Effector memory CD8-positive, alpha-beta T cell (primary cell): ENCODE measurements at regions not wholly inside any gene's neighbourhood (a gene's known extent, or its start where the extent isn't known, plus 50 kb on each side); places are given as distances from the start of the nearest gene placed in this dataset.

Experiments used
- ATAC-seq: fragments of 150-1000 bp; cut with Tn5 transposase; replicated peaks from 2 replicates; pipeline ENCODE4 v1.10.0; 2021; ENCODE audit warnings: mild to moderate bottlenecking, moderate library complexity
- DNase-seq, 3 experiments: peaks; one replicate each; pipeline ENCODE4 v3.0.0; 2021
- H3K27ac Mint-ChIP-seq, 2 donors: one replicate each; pipeline ENCODE4 v1.8.0; 2022; ENCODE audit warnings: mild to moderate bottlenecking in 2 of 2, mixed read lengths in 2 of 2, moderate library complexity in 2 of 2
- H3K27me3 Mint-ChIP-seq, 2 donors: one replicate each; pipeline ENCODE4 v1.8.0; 2022; ENCODE audit warnings: mixed read lengths in 2 of 2
- H3K36me3 Mint-ChIP-seq: one replicate; pipeline ENCODE4 v1.8.0; 2022; ENCODE audit warnings: mild to moderate bottlenecking, moderate library complexity, mixed read lengths; ENCODE audit not compliant: insufficient read depth
- H3K4me1 Mint-ChIP-seq, 2 donors: one replicate each; pipeline ENCODE4 v1.8.0; 2022; ENCODE audit warnings: low read depth in 2 of 2, mixed read lengths in 2 of 2
- H3K4me3 Mint-ChIP-seq, 2 donors: one replicate each; pipeline ENCODE4 v1.8.0; 2022; ENCODE audit warnings: mild to moderate bottlenecking in 2 of 2, mixed read lengths in 2 of 2, moderate library complexity in 2 of 2
- H3K9me3 Mint-ChIP-seq, 2 donors: one replicate each; pipeline ENCODE4 v1.8.0; 2022; ENCODE audit warnings: mixed read lengths in 2 of 2

DNA sequence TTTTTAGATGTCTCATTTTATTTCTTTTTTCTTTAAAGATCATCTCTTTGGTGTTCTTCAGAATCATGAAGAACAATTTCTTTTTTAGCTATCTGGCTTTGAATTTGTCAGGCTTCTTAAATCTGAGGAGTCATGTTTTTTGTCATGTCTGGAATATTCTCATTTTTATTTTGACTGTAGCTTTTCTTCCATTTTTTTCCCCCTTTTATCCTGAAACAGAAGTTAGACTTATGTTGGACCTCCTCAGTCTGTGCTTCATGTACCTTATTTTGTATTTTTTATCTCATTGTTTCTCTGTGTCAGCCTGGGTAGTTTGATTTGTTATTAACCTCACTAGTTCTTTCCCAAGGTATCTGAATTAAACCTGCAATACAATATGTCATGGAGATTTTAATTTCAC, 319.2 kb upstream of the ADGRL4 start:
- Mint-ChIP-seq H3K27ac (no peak overlapping the region), H3K36me3 (no peaks in the 10 kb centered on the region), H3K4me1 (no peaks in the 10 kb centered on the region), H3K9me3 (peaks cover 3 to 5% of the 10 kb centered on the region in 2 donors), H3K4me3 (no peak overlapping the region), H3K27me3 (no peaks in the 10 kb centered on the region)
- DNase-seq (no peak), ATAC-seq (no peak)

DNA sequence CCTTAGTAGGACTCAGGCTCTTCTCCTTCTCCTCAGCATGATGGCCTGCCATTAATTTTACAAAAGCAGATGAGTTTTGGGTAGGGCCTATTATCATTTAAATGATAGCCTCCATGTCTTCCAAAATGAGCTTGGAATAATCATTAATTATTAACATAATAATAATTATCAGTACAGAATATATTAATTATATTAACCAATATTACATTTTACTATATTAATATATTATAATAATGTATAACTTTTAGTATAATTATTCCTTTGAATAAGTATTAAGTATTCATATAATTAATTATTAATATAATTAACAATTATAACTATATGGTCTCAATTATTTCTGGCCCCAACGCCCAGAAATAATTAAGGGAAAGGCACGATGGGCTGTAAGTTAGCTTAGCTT, 318.6 kb upstream of the ADGRL4 start:
- peaks cover 3 to 5% of the 10 kb centered on the region in 2 donors for H3K9me3 Mint-ChIP-seq
- H3K27ac Mint-ChIP-seq: no peak overlapping the region
- H3K27me3 Mint-ChIP-seq: no peaks in the 10 kb centered on the region
- no peaks in the 10 kb centered on the region for H3K4me1 Mint-ChIP-seq
- DNase-seq (no peak), ATAC-seq (no peak)
- H3K4me3 Mint-ChIP-seq: no peak overlapping the region
- no peaks in the 10 kb centered on the region for H3K36me3 Mint-ChIP-seq

DNA sequence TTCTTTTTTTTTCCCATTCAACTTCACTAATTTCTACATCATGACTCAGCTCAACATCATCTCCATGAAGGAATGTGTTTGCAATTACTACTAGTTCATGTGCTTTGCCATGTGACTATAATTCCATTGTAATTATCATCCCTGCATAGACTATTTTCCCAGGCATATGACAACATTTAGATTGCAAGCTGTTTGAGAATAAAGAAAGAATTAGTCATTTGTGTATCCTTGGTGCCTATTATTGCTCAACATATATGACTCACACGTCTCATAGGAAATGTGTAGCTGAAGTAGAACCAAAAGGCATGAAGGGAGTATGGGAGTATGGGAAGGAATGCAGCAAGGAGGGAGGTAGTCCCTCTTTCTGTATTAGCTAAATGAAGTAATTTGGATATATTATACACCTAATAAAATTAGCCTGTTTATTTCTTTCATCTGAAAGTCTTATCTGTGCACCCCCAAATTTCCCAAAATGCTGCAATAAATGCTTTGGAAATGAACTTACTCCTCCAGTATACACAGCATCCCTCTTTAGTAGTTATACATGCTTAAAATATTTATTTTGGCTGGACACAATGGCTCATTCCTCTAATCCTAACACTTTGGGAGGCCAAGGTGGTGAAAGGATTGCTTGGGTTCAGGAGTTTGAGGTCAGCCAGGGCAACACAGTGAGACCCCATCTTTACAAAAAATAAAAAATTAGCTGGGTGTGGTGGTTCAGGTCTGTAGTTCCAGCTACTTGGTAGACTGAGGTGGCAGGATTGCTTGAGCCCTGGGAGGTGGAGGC, 316.9 kb upstream of the ADGRL4 start:
- Mint-ChIP-seq H3K36me3 (no peaks in the 10 kb centered on the region), H3K4me1 (no peaks in the 10 kb centered on the region), H3K27me3 (no peaks in the 10 kb centered on the region), H3K9me3 (peaks cover 3 to 5% of the 10 kb centered on the region in 2 donors), H3K4me3 (no peak overlapping the region), H3K27ac (no peak overlapping the region)
- ATAC-seq (no peak), DNase-seq (no peak)

DNA sequence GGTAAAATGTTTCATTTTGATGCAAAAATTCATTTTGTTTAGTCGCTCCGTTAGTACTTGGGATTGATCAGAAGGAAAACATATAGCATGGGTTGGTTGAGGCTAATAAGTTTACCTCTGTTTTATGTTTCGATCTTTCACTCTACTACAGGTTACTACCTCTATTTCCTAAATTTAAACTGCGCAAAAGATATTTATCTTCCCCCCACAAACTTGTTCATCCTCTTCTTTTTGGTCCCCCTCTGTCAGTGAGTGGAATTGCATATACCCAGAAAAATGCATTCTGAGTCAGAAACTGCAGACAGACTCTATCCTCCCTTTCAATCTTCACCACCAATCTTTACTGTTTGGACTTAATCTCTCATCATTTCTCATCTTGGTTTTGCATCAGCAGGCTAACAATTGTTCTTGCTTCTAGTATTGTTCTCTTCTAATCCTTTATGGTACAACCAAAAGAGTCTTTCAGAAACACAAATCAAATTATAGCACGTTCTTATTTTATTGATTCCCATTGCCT, 316.0 kb upstream of the ADGRL4 start:
- Mint-ChIP-seq H3K36me3 (no peaks in the 10 kb centered on the region), H3K27me3 (no peaks in the 10 kb centered on the region), H3K9me3 (peaks cover 3 to 5% of the 10 kb centered on the region in 2 donors), H3K4me1 (no peaks in the 10 kb centered on the region), H3K4me3 (no peak overlapping the region), H3K27ac (no peak overlapping the region)
- ATAC-seq (no peak), DNase-seq (no peak)

DNA sequence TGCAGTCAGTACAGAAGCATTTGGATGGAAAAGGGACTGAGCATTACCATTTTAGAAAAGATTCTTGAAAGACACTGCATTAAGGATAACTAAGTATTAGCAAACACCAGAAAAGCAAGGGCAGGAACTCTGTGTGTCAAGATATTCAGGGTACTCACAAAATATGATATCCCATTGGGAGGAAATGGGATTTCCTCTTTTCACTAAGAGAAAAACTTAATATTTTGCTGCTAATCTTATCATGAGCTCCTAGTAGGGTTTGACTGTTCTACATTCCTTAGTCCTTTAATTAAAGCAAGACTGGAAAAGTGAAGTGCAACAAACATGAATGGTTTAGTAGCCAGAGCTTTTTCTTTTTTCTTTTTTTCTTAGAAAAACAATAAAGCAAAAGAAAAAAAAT, 305.9 kb upstream of the ADGRL4 start:
- DNase-seq (no peak), ATAC-seq (no peak)
- H3K36me3 Mint-ChIP-seq: no peaks in the 10 kb centered on the region
- no peak overlapping the region for H3K27ac Mint-ChIP-seq
- H3K27me3 Mint-ChIP-seq: no peaks in the 10 kb centered on the region
- no peaks in the 10 kb centered on the region for H3K9me3 Mint-ChIP-seq
- H3K4me1 Mint-ChIP-seq: no peaks in the 10 kb centered on the region
- no peak overlapping the region for H3K4me3 Mint-ChIP-seq

DNA sequence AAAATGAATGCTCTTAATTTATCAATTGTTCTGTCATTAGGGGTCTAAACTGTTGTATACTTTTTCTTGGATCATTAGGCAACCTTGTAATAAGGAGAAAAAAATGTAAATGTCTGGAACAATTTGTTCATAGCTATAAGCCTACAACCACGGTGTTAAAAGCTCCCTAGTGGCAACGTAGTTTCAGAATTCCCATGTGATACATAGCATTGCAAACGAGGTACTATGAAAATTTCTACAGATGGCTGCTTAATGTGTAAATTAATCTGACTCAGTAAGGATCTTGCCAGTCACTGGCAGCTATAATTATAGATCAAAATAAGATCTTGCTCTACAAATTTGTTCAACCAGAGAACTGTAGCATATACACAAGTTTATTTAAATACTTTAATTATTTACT, 304.1 kb upstream of the ADGRL4 start:
- H3K4me3 Mint-ChIP-seq: no peak overlapping the region
- no peak overlapping the region for H3K27ac Mint-ChIP-seq
- no peak for DNase-seq
- H3K4me1 Mint-ChIP-seq: no peaks in the 10 kb centered on the region
- H3K9me3 Mint-ChIP-seq: no peaks in the 10 kb centered on the region
- H3K36me3 Mint-ChIP-seq: no peaks in the 10 kb centered on the region
- ATAC-seq: no peak
- H3K27me3 Mint-ChIP-seq: no peaks in the 10 kb centered on the region

DNA sequence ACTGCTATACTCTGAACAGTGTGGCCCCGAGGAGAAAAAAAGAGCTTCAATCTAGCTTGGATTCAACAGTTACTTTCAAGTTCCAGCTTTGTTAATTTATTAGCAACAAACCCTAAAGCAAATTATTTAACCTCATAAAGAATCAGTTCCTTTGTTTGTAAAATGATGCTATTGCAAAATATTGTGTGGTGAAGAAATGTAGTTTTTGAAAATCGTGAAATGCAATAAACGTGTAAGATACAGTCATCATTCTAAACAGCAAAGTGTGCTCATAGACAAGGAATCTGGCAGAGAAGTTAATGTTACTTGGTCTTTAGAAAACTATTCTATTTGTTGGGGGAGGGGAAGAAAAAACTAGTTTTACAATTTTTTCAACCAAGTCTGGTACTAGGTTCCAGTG, 297.6 kb upstream of the ADGRL4 start:
- no peaks in the 10 kb centered on the region for H3K27me3 Mint-ChIP-seq
- H3K4me1 Mint-ChIP-seq: no peaks in the 10 kb centered on the region
- H3K9me3 Mint-ChIP-seq: peaks cover 0 to 10% of the 10 kb centered on the region in 2 donors
- ATAC-seq (no peak), DNase-seq (no peak)
- H3K27ac Mint-ChIP-seq: no peak overlapping the region
- H3K36me3 Mint-ChIP-seq: no peaks in the 10 kb centered on the region
- no peak overlapping the region for H3K4me3 Mint-ChIP-seq

DNA sequence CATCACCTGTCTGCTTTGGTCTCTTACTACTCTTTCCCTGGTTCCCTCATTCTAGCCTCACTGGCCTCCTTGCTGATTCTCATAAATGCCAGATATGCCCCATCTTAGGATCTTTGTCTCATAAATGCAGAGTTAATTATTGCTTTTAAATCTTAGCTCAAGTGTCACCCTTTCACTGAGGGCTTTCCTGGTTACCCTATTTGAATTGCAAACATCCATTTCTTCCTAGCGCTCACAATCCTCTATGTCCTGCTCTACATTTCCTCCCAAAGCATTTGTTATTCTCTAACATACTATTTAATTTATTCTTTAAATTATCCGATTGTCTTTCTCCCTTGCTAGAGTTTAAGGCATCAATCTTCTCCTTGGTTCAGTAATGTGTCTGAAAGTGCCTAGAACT, 296.5 kb upstream of the ADGRL4 start:
- DNase-seq (no peak), ATAC-seq (no peak)
- Mint-ChIP-seq H3K27me3 (no peaks in the 10 kb centered on the region), H3K36me3 (no peaks in the 10 kb centered on the region), H3K27ac (no peak overlapping the region), H3K9me3 (peaks cover 0 to 10% of the 10 kb centered on the region in 2 donors), H3K4me1 (no peaks in the 10 kb centered on the region), H3K4me3 (no peak overlapping the region)

DNA sequence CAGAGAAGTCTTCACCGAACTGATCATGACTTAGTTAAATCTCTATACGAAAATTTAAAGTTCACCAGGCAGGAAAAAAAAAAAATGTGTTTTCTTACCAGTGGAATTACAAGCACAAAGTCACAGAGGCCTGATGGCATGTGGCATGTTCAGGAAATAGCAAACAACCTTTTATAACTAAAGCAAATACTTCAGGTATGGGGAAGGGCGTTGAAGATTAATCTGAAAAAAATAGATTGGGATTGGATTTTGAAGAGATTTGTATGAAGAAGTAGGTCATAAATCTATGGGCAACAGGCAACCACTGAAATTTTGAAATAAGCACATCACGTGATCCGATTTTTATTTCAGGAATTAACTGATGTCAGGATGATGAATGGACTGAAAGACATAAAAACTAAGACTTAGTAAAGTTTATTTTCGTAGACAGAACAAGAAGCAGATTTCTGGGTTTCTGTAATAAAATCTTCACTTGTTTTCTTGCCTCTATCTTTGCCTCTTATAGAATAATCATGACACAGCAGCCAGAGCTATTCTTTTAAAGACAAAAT, 295.9 kb upstream of the ADGRL4 start:
- ATAC-seq (no peak), DNase-seq (no peak)
- Mint-ChIP-seq H3K27me3 (no peaks in the 10 kb centered on the region), H3K27ac (no peak overlapping the region), H3K4me1 (no peaks in the 10 kb centered on the region), H3K9me3 (peaks cover 0 to 10% of the 10 kb centered on the region in 2 donors), H3K36me3 (no peaks in the 10 kb centered on the region), H3K4me3 (no peak overlapping the region)

DNA sequence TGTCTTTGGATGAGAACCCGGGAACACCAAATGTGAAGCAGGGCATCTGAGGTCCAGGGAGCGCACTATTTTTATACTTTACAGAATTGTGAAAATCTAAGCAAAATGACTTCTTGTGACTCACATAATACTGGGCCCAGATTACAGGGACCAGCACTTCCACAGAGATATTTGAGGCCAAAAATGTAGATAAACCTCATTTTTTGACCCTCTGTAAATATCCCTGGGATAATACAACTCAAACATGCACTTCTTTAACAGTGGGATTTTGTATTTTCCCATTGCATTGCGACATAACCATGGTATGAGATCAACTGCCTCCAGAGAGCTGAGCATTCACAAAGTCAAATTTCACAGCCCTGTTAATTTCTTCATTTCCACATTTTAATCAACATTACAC, 289.4 kb upstream of the ADGRL4 start:
- H3K27me3 Mint-ChIP-seq: no peaks in the 10 kb centered on the region
- no peaks in the 10 kb centered on the region for H3K4me1 Mint-ChIP-seq
- no peak overlapping the region for H3K27ac Mint-ChIP-seq
- peaks cover 4 to 8% of the 10 kb centered on the region in 2 donors for H3K9me3 Mint-ChIP-seq
- ATAC-seq: no peak
- H3K4me3 Mint-ChIP-seq: no peak overlapping the region
- no peaks in the 10 kb centered on the region for H3K36me3 Mint-ChIP-seq
- no peak for DNase-seq

DNA sequence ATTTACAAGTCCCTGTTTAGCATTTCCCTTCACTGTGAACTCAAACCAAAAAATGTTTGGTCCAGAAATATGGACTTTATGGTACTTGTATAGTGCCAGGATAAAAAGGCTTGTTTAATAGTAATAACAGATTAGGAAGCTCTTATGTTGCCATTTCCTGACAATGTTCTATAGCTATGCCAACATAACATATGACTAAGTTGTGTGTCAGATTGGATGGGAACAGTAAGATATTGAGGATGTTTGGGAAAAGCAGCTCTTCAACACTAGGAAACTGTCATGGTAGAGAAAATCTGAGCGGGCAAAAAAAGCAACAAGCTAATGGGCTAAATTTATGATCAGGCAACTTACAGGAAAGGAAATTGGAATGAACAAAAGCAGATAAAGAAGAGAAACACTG, 287.1 kb upstream of the ADGRL4 start:
- Mint-ChIP-seq H3K36me3 (no peaks in the 10 kb centered on the region), H3K27me3 (no peaks in the 10 kb centered on the region), H3K9me3 (peaks cover 5 to 16% of the 10 kb centered on the region in 2 donors), H3K27ac (no peak overlapping the region), H3K4me1 (no peaks in the 10 kb centered on the region), H3K4me3 (no peak overlapping the region)
- DNase-seq (no peak), ATAC-seq (no peak)

DNA sequence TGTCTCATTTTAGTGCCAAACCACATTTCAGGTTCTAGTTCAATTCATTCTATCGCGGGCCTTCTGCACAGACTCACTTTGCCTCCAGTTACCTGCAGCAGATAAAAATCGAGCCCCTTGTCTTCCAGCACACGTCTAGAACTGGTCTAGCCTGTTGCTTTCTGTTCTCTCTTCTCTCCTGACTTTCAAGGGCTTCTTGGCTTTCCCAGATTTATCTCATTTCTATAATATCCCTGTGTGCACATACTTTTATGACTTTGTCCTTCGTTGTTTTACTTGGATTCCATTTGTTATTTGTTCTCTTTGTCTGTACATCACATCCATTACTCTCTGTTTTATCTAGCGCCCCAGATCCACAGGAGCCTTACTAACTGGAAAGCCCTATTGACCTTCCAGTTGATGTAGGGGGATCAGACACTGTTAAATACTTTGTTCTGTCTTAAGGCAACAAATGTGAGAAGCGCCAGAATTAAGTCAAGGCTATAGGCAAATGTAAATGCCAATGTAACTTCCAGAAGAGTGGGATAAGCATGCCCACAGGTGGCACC, 284.5 kb upstream of the ADGRL4 start:
- Mint-ChIP-seq H3K27me3 (no peaks in the 10 kb centered on the region), H3K36me3 (no peaks in the 10 kb centered on the region), H3K9me3 (peaks cover 5 to 16% of the 10 kb centered on the region in 2 donors), H3K4me1 (no peaks in the 10 kb centered on the region), H3K4me3 (no peak overlapping the region), H3K27ac (no peak overlapping the region)
- ATAC-seq (no peak), DNase-seq (no peak)

DNA sequence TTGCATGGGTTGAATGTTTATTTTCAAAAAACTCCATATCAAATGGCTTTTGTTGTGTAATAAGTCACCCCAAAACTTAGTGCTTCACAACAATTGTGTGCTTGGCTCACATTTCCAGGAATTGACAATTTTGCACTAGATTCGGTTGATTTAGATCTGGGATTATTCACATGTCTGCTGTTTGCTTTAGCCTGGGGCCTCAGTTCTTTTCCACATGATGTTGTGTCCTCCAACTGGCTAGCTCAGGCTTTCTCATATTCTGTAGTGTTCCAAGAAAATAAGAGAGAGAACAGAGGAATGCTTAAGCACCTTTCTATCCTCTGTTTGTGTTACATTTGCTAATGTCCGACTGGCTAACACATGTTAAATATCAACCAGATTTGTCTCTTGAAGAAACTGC, 281.5 kb upstream of the ADGRL4 start:
- Mint-ChIP-seq H3K4me1 (no peaks in the 10 kb centered on the region), H3K36me3 (no peaks in the 10 kb centered on the region), H3K27me3 (no peaks in the 10 kb centered on the region), H3K27ac (no peak overlapping the region), H3K4me3 (no peak overlapping the region), H3K9me3 (peaks cover 3 to 8% of the 10 kb centered on the region in 2 donors)
- DNase-seq: no peak
- no peak for ATAC-seq

DNA sequence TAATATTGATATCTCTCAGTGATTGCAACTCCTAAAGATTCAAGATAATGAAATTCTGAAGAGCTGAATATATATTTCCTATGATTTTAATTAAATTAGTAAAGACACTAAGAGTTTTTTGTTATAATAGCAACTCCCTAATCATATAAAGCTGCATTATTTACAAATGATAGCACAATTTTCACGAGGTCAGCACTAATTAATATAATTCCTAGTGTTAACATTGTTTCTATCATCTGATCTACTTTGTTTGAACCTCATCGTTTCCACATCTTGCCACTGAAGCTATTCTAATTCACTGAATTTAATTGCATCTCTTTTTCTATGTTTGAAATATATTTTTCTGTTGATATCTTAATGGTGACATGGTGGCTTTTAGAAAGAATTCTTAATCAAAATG, 279.1 kb upstream of the ADGRL4 start:
- Mint-ChIP-seq H3K9me3 (peaks cover 0 to 8% of the 10 kb centered on the region in 2 donors), H3K36me3 (no peaks in the 10 kb centered on the region), H3K4me1 (no peaks in the 10 kb centered on the region), H3K4me3 (no peak overlapping the region), H3K27me3 (no peaks in the 10 kb centered on the region), H3K27ac (no peak overlapping the region)
- ATAC-seq (no peak), DNase-seq (no peak)
